H1 (cell line): ENCODE measurements at regions not wholly inside any gene's neighbourhood (a gene's known extent, or its start where the extent isn't known, plus 50 kb on each side); places are given as distances from the start of the nearest gene placed in this dataset.

Experiments used
- CTCF ChIA-PET: fragments of 300-600 bp; sonication (Branson Sonifier 250); formaldehyde crosslinking; loops from one replicate; lab custom pipeline; 2021; ENCODE audit not compliant: partially characterized antibody; lab: Charles Lee
- POLR2A ChIA-PET: fragments of 300-600 bp; sonication (Branson Sonifier 250); formaldehyde crosslinking; loops from one replicate; lab custom pipeline; 2021; ENCODE audit warnings: inconsistent platforms; ENCODE audit not compliant: partially characterized antibody; lab: Charles Lee
- DNase-seq, 2 experiments: peaks; one replicate each; pipeline versions ENCODE4 v3.0.0 to v3.0.0-alpha.2; 2010 to 2022; ENCODE audit warnings: low spot score in 2 of 2, low read depth in 1 of 2, mixed read lengths in 1 of 2
- FAIRE-seq: peaks from 2 replicates; lab custom pipeline; 2011; peaks lifted over from hg19 to GRCh38; lab: Jason Lieb, UNC
- H2AFZ ChIP-seq: 2 replicates; pipeline ENCODE4 v1.8.1; 2012; ENCODE audit warnings: low read length, inconsistent platforms
- H2AK5ac ChIP-seq: 2 replicates; pipeline ENCODE4 v1.6.1; 2013; ENCODE audit warnings: low read depth, low read length
- H2BK120ac ChIP-seq: replicated peaks from 2 replicates; pipeline ENCODE3; 2013; ENCODE audit warnings: low read depth, low read length, inconsistent platforms
- H2BK12ac ChIP-seq: 2 replicates; pipeline ENCODE4 v1.6.1; 2013; ENCODE audit warnings: low read depth, low read length
- H2BK15ac ChIP-seq: 2 replicates; pipeline ENCODE4 v1.6.1; 2013; ENCODE audit warnings: low read length
- H2BK20ac ChIP-seq: 2 replicates; pipeline ENCODE4 v1.6.1; 2013; ENCODE audit warnings: low read length
- H2BK5ac ChIP-seq: 2 replicates; pipeline ENCODE4 v1.6.1; 2013; ENCODE audit warnings: low read depth, low read length
- H3K14ac ChIP-seq: 2 replicates; pipeline ENCODE4 v1.6.1; 2013; ENCODE audit warnings: inconsistent platforms; ENCODE audit not compliant: insufficient read length
- H3K18ac ChIP-seq: 2 replicates; pipeline ENCODE4 v1.6.1; 2013; ENCODE audit warnings: low read length; ENCODE audit errors: extremely low read depth
- H3K23ac ChIP-seq: 2 replicates; pipeline ENCODE4 v1.6.1; 2013; ENCODE audit warnings: inconsistent platforms; ENCODE audit not compliant: insufficient read length
- H3K23me2 ChIP-seq: 2 replicates; pipeline ENCODE4 v1.6.1; 2013; ENCODE audit warnings: low read depth, low read length
- H3K27ac ChIP-seq: 2 replicates; pipeline ENCODE4 v1.6.1; 2011; ENCODE audit warnings: low read depth, low read length, inconsistent platforms
- H3K27me3 ChIP-seq, 4 experiments: replicated peaks in 1 of 4; 1 replicate in 1 of 4; 2 replicates in 3 of 4; pipeline versions ENCODE4 v1.6.1 to v1.8.1; 2011 to 2013; ENCODE audit warnings: low read length in 3 of 4, mild to moderate bottlenecking in 3 of 4, inconsistent platforms in 2 of 4, mixed read lengths in 2 of 4, moderate library complexity in 1 of 4; ENCODE audit not compliant: control insufficient read depth in 3 of 4, insufficient read depth in 3 of 4; ENCODE audit errors: extremely low read depth in 1 of 4
- H3K36me3 ChIP-seq, 4 experiments: 2 replicates each; pipeline versions ENCODE4 v1.6.1 to v1.8.1; 2011 to 2013; ENCODE audit warnings: mild to moderate bottlenecking in 4 of 4, low read length in 3 of 4, moderate library complexity in 2 of 4, control low read depth in 1 of 4, inconsistent platforms in 1 of 4; ENCODE audit not compliant: insufficient read depth in 4 of 4, control insufficient read depth in 2 of 4
- H3K4ac ChIP-seq: replicated peaks from 2 replicates; pipeline ENCODE3; 2013; ENCODE audit warnings: low read length, low read depth, mixed read lengths, inconsistent platforms; ENCODE audit not compliant: insufficient read length
- H3K4me1 ChIP-seq, 4 experiments: replicated peaks in 1 of 4; 1 replicate in 1 of 4; 2 replicates in 3 of 4; pipeline versions ENCODE4 v1.6.1 to v1.8.1; 2011 to 2013; ENCODE audit warnings: low read length in 3 of 4, inconsistent platforms in 2 of 4, mixed read lengths in 1 of 4; ENCODE audit not compliant: insufficient read depth in 4 of 4, control insufficient read depth in 3 of 4
- H3K4me2 ChIP-seq, 2 experiments: 2 replicates each; pipeline versions ENCODE4 v1.6.1 to v1.8.1; 2011 to 2013; ENCODE audit warnings: low read depth in 2 of 2, low read length in 2 of 2, control low read depth in 1 of 2, inconsistent platforms in 1 of 2, mild to moderate bottlenecking in 1 of 2; ENCODE audit not compliant: insufficient read depth in 1 of 2
- H3K4me3 ChIP-seq, 4 experiments: fragments of 200-600, 300-600 bp in 1 of 4; sonication (generic), shearing (Covaris generic), sonication (Bioruptor Twin) in 1 of 4; 2 replicates each; pipeline versions ENCODE4 v1.5.1 to v1.8.1; 2011 to 2016; ENCODE audit warnings: low read length in 4 of 4, low read depth in 3 of 4, control low read depth in 2 of 4, inconsistent platforms in 2 of 4, mild to moderate bottlenecking in 2 of 4, mixed read lengths in 1 of 4, moderate library complexity in 1 of 4; ENCODE audit not compliant: insufficient read depth in 2 of 4; ENCODE audit errors: extremely low read depth in 1 of 4
- H3K56ac ChIP-seq: replicated peaks from 2 replicates; pipeline ENCODE3; 2013; ENCODE audit warnings: low read depth, mild to moderate bottlenecking, mixed read lengths, low read length, inconsistent platforms; ENCODE audit not compliant: insufficient read length
- H3K79me1 ChIP-seq: 2 replicates; pipeline ENCODE4 v1.6.1; 2013; ENCODE audit warnings: low read depth, low read length, control low read depth
- H3K79me2 ChIP-seq, 2 experiments: 2 replicates each; pipeline versions ENCODE4 v1.6.1 to v1.8.1; 2012 to 2013; ENCODE audit warnings: low read length in 2 of 2, mild to moderate bottlenecking in 2 of 2, inconsistent platforms in 1 of 2; ENCODE audit not compliant: insufficient read depth in 2 of 2, control insufficient read depth in 1 of 2
- H3K9ac ChIP-seq, 4 experiments: replicated peaks in 1 of 4; 1 replicate in 1 of 4; 2 replicates in 3 of 4; pipeline versions ENCODE4 v1.6.1 to v1.8.1; 2011 to 2013; ENCODE audit warnings: low read depth in 3 of 4, low read length in 3 of 4, control low read depth in 2 of 4, mild to moderate bottlenecking in 2 of 4, moderate library complexity in 2 of 4, inconsistent platforms in 1 of 4; ENCODE audit errors: extremely low read depth in 1 of 4
- H3K9me3 ChIP-seq, 2 experiments: 2 replicates each; pipeline versions ENCODE4 v1.6.1 to v1.8.1; 2012 to 2013; ENCODE audit warnings: mild to moderate bottlenecking in 2 of 2, moderate library complexity in 2 of 2, control low read depth in 1 of 2, inconsistent platforms in 1 of 2, low read depth in 1 of 2, low read length in 1 of 2, mixed read lengths in 1 of 2; ENCODE audit not compliant: insufficient read depth in 2 of 2
- H4K20me1 ChIP-seq, 2 experiments: replicated peaks in 1 of 2; 2 replicates each; pipeline versions ENCODE3 to v1.8.1; 2011 to 2013; ENCODE audit warnings: inconsistent platforms in 2 of 2, low read length in 2 of 2, mild to moderate bottlenecking in 1 of 2; ENCODE audit not compliant: insufficient read depth in 2 of 2, control insufficient read depth in 1 of 2
- H4K5ac ChIP-seq: 2 replicates; pipeline ENCODE4 v1.6.1; 2013; ENCODE audit warnings: low read length, low read depth, mixed read lengths, inconsistent platforms; ENCODE audit not compliant: insufficient read length
- H4K8ac ChIP-seq: 2 replicates; pipeline ENCODE4 v1.8.0; 2013; ENCODE audit warnings: mild to moderate bottlenecking, moderate library complexity, low read length, inconsistent platforms; ENCODE audit not compliant: insufficient read depth; ENCODE audit errors: extremely low read depth
- H4K91ac ChIP-seq: replicated peaks from 2 replicates; pipeline ENCODE3; 2013; ENCODE audit warnings: low read length, mixed read lengths, inconsistent platforms; ENCODE audit not compliant: insufficient read length
- USF2 ChIP-seq: IDR thresholded peaks from 2 replicates; pipeline ENCODE4 v1.6.1; 2011; ENCODE audit warnings: low read length, improper control_type of control experiment

- Histone ChIP-seq H3K4me2 (no peak overlapping the region), H2BK15ac (no peak overlapping the region), H2AK5ac (no peak overlapping the region), H4K5ac (no peak overlapping the region), H3K4me3 (no peak overlapping the region), H3K4me1 (no peaks in the 10 kb centered on the region), H2BK120ac (no peak overlapping the region), H3K9me3 (no peaks in the 10 kb centered on the region), H3K79me2 (no peaks in the 10 kb centered on the region), H3K23me2 (no peaks in the 10 kb centered on the region; the same call in 1 of the 2 replicates), H3K14ac (no peak overlapping the region), H3K27ac (no peak overlapping the region), H3K36me3 (no peaks in the 10 kb centered on the region), H2AFZ (no peak overlapping the region), H2BK12ac (no peak overlapping the region), H3K56ac (no peak overlapping the region), H3K27me3 (no peaks in the 10 kb centered on the region), H3K4ac (no peak overlapping the region), H3K18ac (no peak overlapping the region), H2BK20ac (no peak overlapping the region), H4K91ac (no peak overlapping the region), H3K9ac (no peak overlapping the region), H3K79me1 (no peaks in the 10 kb centered on the region), H2BK5ac (no peak overlapping the region), H3K23ac (no peak overlapping the region), H4K8ac (no peak overlapping the region), H4K20me1 (no peaks in the 10 kb centered on the region)
- ChIA-PET CTCF (no interaction called here), POLR2A (no interaction called here)
- FAIRE-seq (no peak), DNase-seq (no peak)
- no peak for TF ChIP-seq USF2
Measured at GRCh38 chr5:68011801-68012200, 203.8 kb upstream of the PIK3R1 start.
